Common myeloid progenitor, CD34-positive (primary cell): ENCODE measurements at regions not wholly inside any gene's neighbourhood (a gene's known extent, or its start where the extent isn't known, plus 50 kb on each side); places are given as distances from the start of the nearest gene placed in this dataset.
"Not testable (repeated sequence)": the region's sequence is repeated elsewhere in the genome, so short reads cannot be mapped to it uniquely, and the experiment has no call there.

Experiments used
- CTCF ChIA-PET: fragments of 350-600 bp; sonication (Branson Sonifier 250); formaldehyde crosslinking; loops from one replicate; lab custom pipeline; 2021; ENCODE audit warnings: antibody characterized with exemption; lab: Charles Lee
- POLR2A ChIA-PET: fragments of 350-600 bp; sonication (Branson Sonifier 250); formaldehyde crosslinking; loops from one replicate; lab custom pipeline; 2021; ENCODE audit warnings: antibody characterized with exemption; lab: Charles Lee
- DNase-seq, 3 donors: peaks; one replicate each; pipeline versions ENCODE4 v3.0.0 to v3.0.0-alpha.2; 2013
- H3K27ac ChIP-seq, 2 experiments: 1 replicate in 1 of 2; 2 replicates in 1 of 2; pipeline ENCODE4 v1.7.0; 2013; ENCODE audit warnings: inconsistent platforms in 2 of 2, low read length in 2 of 2, mild to moderate bottlenecking in 2 of 2, low read depth in 1 of 2, moderate library complexity in 1 of 2; ENCODE audit not compliant: severe bottlenecking in 2 of 2, insufficient read depth in 1 of 2, poor library complexity in 1 of 2
- H3K27me3 ChIP-seq, 5 experiments: replicated peaks in 2 of 5; 1 replicate in 3 of 5; 2 replicates in 2 of 5; pipeline versions ENCODE4 v1.6.1 to v1.7.0; 2013; ENCODE audit warnings: low read length in 4 of 5, mild to moderate bottlenecking in 2 of 5, moderate library complexity in 2 of 5, inconsistent platforms in 1 of 5; ENCODE audit not compliant: insufficient read depth in 5 of 5, control insufficient read depth in 4 of 5
- H3K36me3 ChIP-seq, 4 experiments: 1 replicate in 2 of 4; 2 replicates in 2 of 4; pipeline versions ENCODE4 v1.6.1 to v1.7.0; 2013; ENCODE audit warnings: low read length in 3 of 4, control low read depth in 1 of 4, mild to moderate bottlenecking in 1 of 4; ENCODE audit not compliant: control insufficient read depth in 4 of 4, insufficient read depth in 4 of 4
- H3K4me1 ChIP-seq, 4 experiments: 1 replicate in 3 of 4; 2 replicates in 1 of 4; pipeline versions ENCODE4 v1.6.1 to v1.7.1; 2013; ENCODE audit warnings: low read length in 3 of 4, mild to moderate bottlenecking in 3 of 4, control low read depth in 1 of 4, inconsistent platforms in 1 of 4, moderate library complexity in 1 of 4; ENCODE audit not compliant: control insufficient read depth in 4 of 4, insufficient read depth in 4 of 4; ENCODE audit errors: control extremely low read depth in 1 of 4
- H3K4me3 ChIP-seq, 7 experiments: 1 replicate in 4 of 7; 2 replicates in 3 of 7; pipeline versions ENCODE4 v1.5.1 to v1.7.0; 2013; ENCODE audit warnings: mild to moderate bottlenecking in 7 of 7, low read length in 6 of 7, moderate library complexity in 6 of 7, inconsistent platforms in 2 of 7, low read depth in 2 of 7, control low read depth in 1 of 7; ENCODE audit not compliant: insufficient read depth in 4 of 7, control insufficient read depth in 1 of 7; ENCODE audit errors: extremely low read depth in 1 of 7
- H3K9me3 ChIP-seq, 5 experiments: 1 replicate in 4 of 5; 2 replicates in 1 of 5; pipeline versions ENCODE4 v1.6.1 to v1.7.1; 2013; ENCODE audit warnings: low read length in 4 of 5, mild to moderate bottlenecking in 2 of 5, inconsistent platforms in 1 of 5, low read depth in 1 of 5, moderate library complexity in 1 of 5; ENCODE audit not compliant: control insufficient read depth in 4 of 5, insufficient read depth in 2 of 5; ENCODE audit errors: control extremely low read depth in 1 of 5
- WGBS: methylation state at CpG from one replicate; pipeline ENCODE4 v1.1.5; 2013; ENCODE audit not compliant: insufficient coverage; 5-methylcytosine and 5-hydroxymethylcytosine counted together

- Histone ChIP-seq H3K36me3 (no peaks in the 10 kb centered on the region), H3K4me1 (no peaks in the 10 kb centered on the region), H3K9me3 (no peaks in the 10 kb centered on the region), H3K27me3 (no peaks in the 10 kb centered on the region), H3K27ac (no peak overlapping the region), H3K4me3 (no peak overlapping the region)
- ChIA-PET POLR2A (no interaction called here), CTCF (no interaction called here)
- DNase-seq: no peak
- 80% methylated on average over 1 of the region's 2 CpGs for WGBS
These were observed 116.0 kb downstream of the GPR63 start for GRCh38 chr6:96721227-96721626.

- WGBS: 50% methylated on average over 1 of the region's 4 CpGs
- ChIA-PET POLR2A (no interaction called here), CTCF (no interaction called here)
- no peak overlapping the region for H3K4me3 ChIP-seq
- no peak for DNase-seq
- no peaks in the 10 kb centered on the region for H3K36me3 ChIP-seq
- H3K27me3 ChIP-seq: no peaks in the 10 kb centered on the region
- no peaks in the 10 kb centered on the region for H3K9me3 ChIP-seq
- no peak overlapping the region for H3K27ac ChIP-seq
- H3K4me1 ChIP-seq: no peaks in the 10 kb centered on the region
These were observed 121.1 kb downstream of the GPR63 start for GRCh38 chr6:96716221-96716620.

GRCh38 chr6:96715608-96716007 lies 121.7 kb downstream of the GPR63 start:
- Histone ChIP-seq H3K9me3 (no peaks in the 10 kb centered on the region), H3K36me3 (no peaks in the 10 kb centered on the region), H3K27me3 (no peaks in the 10 kb centered on the region), H3K4me3 (no peak overlapping the region), H3K4me1 (no peaks in the 10 kb centered on the region), H3K27ac (no peak overlapping the region)
- 100% methylated on average over 1 of the region's 1 CpG for WGBS
- no peak for DNase-seq
- POLR2A ChIA-PET: no interaction called here
- CTCF ChIA-PET: no interaction called here

DNA sequence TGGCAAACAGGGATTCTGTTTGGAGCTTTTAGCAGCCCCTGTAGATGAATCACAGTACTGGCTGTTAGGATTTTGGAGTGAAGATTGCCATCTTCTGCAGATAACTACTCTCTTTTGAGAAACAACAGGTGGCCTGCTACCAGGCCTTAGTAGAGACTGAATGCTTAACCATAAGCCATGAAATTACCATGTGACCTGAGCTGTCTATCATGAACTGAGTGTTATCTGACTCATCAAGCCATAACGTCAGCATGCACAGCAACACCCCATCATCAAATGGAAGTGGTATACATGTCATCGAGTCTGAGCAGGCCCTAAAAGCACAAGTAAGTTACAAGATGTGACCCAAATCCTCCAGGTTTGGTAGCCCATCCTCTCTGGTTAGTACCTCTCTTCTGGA lies 132.6 kb downstream of the GPR63 start:
- Histone ChIP-seq H3K4me3 (no peak overlapping the region), H3K27me3 (no peaks in the 10 kb centered on the region), H3K9me3 (no peaks in the 10 kb centered on the region), H3K36me3 (no peaks in the 10 kb centered on the region), H3K27ac (no peak overlapping the region), H3K4me1 (no peaks in the 10 kb centered on the region)
- 85% methylated on average over 2 of the region's 2 CpGs for WGBS
- ChIA-PET POLR2A (no interaction called here), CTCF (no interaction called here)
- DNase-seq: no peak

DNA sequence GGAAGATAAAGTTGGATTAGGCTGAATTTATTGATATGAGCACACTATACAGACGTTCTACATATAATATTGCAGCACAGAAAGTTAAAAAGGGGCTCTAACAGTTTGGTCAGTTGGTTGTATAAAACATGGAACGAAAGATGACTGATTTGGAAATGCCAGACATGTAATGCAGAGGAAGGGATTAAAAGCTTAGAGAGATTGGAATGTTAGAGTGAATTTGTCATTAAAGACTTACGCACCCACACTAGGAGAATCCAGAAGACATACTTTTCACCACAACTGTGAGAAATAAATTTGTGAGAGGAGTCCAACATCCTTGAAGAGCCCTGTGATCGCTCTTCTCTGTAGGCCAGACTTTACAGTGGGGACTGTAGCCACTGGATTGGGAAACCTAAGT lies 134.7 kb downstream of the GPR63 start:
- Histone ChIP-seq H3K36me3 (no peaks in the 10 kb centered on the region), H3K4me1 (no peaks in the 10 kb centered on the region), H3K9me3 (no peaks in the 10 kb centered on the region), H3K27me3 (no peaks in the 10 kb centered on the region), H3K4me3 (no peak overlapping the region), H3K27ac (no peak overlapping the region)
- CTCF ChIA-PET: no interaction called here
- POLR2A ChIA-PET: no interaction called here
- no peak for DNase-seq
- WGBS: no CpG with 5 or more reads among the region's 4 CpGs

- Histone ChIP-seq H3K4me1 (no peaks in the 10 kb centered on the region), H3K36me3 (no peaks in the 10 kb centered on the region), H3K4me3 (no peak overlapping the region), H3K27me3 (no peaks in the 10 kb centered on the region), H3K27ac (no peak overlapping the region), H3K9me3 (no peaks in the 10 kb centered on the region)
- CTCF ChIA-PET: no interaction called here
- 95% methylated on average over 2 of the region's 2 CpGs for WGBS
- POLR2A ChIA-PET: no interaction called here
- no peak for DNase-seq
These were observed 136.4 kb downstream of the GPR63 start for GRCh38 chr6:96700915-96701314.

DNA sequence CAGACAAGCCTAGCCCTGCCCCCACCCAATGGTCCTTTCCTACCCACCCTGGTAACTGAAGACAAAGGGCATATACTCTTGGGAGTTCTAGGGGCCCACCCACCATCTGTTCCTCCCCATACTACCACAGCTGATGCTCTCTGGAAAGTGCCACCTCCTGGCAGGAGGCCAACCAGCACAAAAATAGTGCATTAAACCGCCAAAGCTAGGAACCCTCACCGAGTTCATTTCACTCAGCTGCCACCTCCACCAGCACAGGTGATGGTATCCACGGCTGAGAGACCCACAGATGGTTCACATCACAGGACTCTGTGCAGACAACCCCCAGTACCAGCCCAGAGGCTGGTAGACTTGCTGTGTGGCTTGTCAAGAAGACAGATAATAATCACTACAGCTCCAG lies 131.5 kb downstream of the FHL5 start:
- H3K27me3 ChIP-seq, H3K36me3 ChIP-seq, CTCF ChIA-PET, H3K9me3 ChIP-seq, H3K4me1 ChIP-seq, H3K27ac ChIP-seq, POLR2A ChIA-PET, DNase-seq, H3K4me3 ChIP-seq: not testable (repeated sequence)
- WGBS: 85% methylated on average over 3 of the region's 3 CpGs
